GM21786 (cell line): ENCODE measurements at regions not wholly inside any gene's neighbourhood (a gene's known extent, or its start where the extent isn't known, plus 50 kb on each side); places are given as distances from the start of the nearest gene placed in this dataset.

Experiments
- ATAC-seq: cut with Tn5 transposase; IDR thresholded peaks from one replicate; pipeline ENCODE4 v1.9.1; 2021; ENCODE audit not compliant: unreplicated experiment

DNA sequence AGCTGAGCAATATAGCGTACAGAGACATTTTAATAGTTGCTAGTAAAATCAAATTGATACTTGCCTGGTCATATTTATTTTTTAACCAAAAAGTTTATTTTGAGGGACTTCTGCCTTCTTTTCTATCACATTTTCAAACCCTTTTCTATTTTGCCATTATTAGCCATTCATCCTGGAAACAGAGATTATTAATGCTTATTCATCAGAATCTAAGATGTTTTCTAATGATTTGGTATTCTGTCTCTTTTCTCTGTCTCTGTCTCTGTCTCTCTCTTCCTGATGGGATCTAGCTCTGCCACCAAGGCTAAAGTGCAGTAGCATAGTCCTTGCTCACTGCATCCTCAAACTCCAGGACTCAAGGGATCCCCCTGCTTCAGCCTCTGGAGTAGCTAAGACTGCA lies 871.3 kb upstream of the CDH8 start:
- ATAC-seq, result no peak

DNA sequence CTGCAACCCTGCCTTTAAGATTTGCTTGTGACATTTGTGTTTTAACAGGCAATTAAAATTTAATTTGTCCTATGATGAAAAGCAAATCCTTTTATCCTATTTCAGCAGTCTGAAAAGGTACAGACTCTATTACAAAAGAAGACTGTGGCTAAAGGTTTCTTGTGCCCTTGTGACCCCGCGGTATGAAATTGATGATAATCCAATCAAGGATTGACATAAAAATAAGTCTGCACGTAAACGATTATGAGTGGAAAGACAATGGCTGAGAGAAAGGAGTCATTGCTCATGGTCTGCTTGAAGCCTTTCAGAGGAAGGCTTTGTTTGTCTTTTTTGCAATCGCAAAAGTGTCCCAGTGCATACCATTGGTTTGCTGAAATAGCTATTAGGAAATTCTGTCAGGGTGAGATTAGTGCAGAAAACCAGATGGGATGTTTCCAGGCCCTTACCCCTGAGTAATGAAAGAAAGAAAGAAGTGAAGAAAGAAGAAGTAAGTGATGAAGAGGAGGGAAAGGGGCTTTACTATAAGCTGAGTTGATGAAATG lies 867.8 kb upstream of the CDH8 start:
- ATAC-seq, result no peak

DNA sequence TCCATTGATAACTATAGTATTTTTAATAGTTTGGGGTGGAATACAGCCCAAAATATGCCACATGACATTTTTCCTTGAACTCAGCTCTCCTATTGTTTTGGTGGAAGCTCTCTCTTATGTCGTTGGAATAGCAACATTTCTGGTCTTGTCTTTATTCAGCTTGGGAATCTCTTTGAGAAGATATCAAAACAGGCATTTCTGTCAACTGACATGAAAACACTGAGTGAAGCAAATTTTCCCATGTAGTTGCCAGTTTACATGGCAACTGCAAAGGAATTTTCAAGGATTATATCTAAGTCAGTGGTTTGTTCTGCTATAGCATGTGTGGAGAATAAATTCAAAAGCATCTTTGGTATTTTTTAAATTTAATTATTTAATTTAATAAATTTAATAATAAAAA lies 863.5 kb upstream of the CDH8 start:
- no peak for ATAC-seq

- no peak for ATAC-seq
Measured at GRCh38 chr16:62889097-62889496, 852.9 kb upstream of the CDH8 start.

DNA sequence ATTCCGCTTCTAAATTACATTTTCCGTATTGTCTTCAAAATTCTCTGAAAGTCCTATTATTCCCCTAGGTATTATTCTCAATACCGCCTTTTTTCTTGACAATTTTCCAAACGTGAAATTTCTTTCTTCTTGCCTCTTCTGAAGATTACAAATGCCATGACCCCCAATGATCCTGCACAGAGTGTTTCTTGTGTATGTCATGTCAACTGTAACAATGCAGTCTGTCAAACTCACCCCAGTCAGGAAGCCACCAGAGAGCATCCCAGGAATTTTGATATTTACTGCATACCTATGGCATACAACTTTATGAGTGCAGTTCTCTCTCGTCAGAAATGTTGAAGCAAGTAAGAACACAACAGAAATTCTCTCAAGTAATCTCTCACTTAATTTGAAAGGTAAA lies 847.3 kb upstream of the CDH8 start:
- ATAC-seq, result no peak

DNA sequence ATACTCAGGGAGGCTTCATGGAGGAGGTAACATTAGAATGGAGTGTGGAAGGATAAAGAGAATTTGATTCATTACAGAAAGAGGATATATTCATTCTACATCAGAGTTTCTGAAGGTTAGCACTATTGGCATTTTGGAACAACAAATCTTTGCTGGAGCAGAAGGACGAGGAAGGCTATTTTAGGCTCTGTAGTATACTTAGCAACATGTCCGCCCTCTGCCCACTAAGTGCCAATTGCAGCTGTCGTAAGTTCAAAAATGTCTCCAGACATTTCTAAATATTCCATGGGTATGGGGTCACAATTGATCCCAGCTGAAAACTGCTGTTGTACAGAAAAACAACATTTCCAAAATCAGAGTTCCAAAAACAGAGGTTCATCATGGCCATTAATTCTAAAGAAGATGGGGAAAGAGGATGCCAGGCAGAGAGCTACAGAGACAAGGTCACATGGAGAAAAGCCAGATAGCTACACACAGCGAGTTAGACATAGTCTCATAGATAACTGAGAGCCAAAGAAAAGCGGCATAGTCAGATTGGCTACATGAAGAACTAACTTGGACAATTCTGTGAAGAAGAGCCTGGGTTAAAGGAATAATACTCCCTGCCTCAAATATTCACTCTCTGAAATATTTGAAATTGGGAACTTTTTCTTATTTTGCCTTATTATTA lies 846.4 kb upstream of the CDH8 start:
- ATAC-seq, result no peak

GRCh38 chr16:62876133-62876532 lies 839.9 kb upstream of the CDH8 start:
- ATAC-seq, result no peak

GRCh38 chr16:62872339-62872738 lies 836.1 kb upstream of the CDH8 start:
- ATAC-seq, result no peak

DNA sequence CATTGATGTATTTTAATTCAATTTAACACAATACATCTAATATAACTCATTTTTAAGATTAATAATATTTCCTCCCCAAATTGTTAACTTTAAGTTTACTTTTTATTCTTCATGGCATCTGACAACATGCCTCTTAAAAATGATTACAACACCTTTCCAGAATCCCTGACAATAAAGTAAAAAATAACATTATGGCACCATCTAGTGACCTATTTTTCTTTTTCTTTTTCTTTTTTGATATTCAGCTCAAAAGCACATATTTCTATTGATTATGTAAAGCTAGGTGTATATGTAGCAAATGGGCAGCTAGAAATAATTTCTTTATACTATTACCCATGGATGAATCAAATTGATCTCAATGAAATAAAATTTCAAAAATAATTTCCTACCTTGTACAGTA lies 834.3 kb upstream of the CDH8 start:
- no peak for ATAC-seq

DNA sequence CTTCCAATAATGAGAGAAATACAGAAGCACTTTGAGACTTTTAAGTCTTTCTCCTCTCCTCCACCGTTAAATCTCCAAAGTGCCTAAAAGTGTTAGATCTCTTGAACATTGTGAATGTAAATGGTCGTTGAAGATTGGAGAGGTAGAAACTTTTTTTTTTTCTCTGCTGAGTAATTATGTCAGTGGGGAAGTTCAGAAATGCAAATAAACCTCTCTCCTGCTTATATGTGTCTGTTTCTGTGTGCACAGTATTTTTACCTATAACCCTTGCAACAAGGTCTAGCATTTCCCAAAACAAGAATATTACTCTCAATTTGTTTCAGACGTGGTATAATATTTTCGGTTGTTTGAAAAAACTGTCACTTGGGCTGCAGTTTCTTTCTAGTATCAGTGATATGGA lies 833.6 kb upstream of the CDH8 start:
- ATAC-seq, result no peak

- ATAC-seq, result no peak
Measured at GRCh38 chr16:62863139-62863538, 826.9 kb upstream of the CDH8 start.

DNA sequence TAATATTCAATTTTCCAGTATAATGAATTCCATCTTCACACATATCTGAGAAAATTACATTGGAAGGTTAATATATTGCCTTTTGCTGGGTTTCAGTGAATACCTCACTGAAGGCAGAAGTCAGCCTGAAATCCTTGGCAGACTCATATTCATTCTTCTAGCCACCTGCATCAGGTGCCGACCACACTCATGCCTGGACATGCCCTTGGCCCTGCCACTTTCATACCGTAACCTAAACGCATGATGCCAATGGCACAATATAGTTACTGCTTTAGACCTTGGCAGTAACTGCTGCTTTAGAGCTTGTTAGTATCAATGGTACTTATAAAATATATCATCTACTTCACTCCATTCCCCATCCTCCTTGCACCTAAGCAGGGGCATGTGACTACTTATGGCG lies 817.6 kb upstream of the CDH8 start:
- ATAC-seq, result no peak

DNA sequence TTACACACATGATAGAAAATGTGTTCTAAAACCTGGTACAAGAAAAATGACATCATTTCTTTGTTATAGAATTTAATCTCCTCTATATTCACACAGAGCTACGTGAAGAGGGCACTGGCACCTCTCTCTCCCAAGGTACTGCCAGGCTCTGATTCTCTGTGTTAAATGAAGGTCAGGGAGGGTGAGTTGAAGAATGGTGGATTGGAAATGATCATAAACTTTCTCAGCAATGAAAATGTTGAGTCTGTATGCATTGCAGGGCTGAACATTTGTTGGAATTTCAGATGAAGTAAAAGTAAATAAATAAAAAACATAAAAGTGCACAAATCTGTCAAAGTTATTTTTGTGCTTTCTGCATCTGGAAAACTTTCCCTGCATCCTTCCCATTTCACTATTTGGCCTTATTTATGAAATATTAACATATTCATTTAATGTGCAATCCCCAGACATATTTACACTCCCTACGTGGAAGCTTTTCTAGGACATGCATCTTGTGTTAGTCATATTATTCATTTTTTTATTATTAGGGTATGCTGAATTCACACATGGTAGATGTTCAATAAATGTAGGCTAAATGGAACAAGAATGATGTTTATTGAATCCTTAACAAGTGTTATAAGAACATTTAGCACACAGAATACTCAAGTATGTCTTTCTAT lies 810.3 kb upstream of the CDH8 start:
- no peak for ATAC-seq

- ATAC-seq, result no peak
Measured at GRCh38 chr16:62832214-62832613, 796.0 kb upstream of the CDH8 start.

DNA sequence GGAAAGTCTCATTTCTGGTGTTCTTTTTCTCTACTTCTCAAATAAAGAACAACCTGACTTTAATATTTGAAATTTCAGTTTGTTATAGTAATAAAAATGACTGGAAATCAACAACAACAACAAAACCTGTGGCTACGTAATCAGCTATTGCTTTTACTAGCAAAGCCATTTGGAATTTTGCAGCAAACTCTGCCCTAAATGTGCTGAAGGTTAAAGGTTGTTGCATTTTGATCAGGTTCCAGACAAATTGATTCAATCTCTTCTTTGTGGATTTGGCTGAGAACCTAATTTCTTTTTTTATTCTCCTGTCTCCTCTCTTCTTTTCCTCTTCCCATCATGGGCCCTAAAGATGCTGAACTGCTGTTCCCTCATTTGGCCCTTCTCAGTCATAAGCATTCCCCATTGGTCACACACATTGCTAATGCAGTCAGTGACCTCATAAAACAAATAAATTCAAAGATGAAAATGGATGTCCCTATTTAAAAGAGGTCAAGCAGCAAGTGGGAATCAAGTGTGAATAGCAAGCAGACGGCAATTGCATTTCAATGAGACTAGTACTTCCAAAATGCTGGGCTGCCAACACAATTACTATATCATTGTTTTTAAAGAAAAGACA lies 795.1 kb upstream of the CDH8 start:
- ATAC-seq, result no peak

GRCh38 chr16:62829607-62830006 lies 793.4 kb upstream of the CDH8 start:
- no peak for ATAC-seq

- no peak for ATAC-seq
Measured at GRCh38 chr16:62829084-62829483, 792.8 kb upstream of the CDH8 start.

- ATAC-seq, result no peak
Measured at GRCh38 chr16:62821824-62822223, 785.6 kb upstream of the CDH8 start.

DNA sequence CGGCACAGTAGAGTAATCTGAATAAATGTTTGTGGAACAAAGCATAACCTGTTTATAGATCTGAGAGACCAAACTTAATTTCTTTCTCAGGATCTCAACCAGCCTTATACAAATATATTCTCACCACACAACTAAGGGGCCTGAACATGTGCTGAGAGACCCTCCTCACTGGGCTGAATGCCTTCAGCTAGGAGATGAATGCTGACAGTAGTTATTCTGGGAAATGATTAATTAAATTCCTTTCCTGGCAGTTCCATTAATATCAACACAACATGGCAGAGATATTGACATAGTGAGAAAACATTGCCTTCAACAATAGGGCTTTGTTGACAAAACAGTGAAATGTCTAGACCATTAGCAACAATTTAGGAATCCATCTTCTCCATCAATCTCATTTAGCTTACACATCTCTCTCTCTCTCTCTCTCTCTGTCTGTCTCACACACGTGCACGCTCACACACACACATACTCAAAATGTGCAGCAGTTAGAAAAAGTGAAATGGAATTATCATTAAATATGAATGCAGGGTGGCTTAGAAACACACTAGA lies 780.8 kb upstream of the CDH8 start:
- no peak for ATAC-seq

DNA sequence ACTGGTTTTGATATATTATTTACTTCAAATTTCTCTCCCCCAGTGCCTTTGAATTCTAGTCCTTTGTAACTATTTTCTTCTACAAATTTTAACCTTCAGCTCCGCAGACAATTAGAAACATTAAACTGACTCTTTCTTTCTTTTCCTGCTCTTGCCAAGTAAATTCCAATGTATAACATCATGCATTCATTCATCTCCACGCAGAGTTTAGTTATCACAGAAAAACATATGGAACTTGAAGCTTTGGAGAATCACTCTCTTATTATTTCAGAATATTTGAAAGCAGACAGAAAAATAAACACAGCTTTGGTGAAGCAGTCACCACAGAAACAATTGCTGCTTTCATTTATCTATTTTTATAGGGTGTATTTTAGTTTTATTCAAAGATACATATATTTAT lies 778.7 kb upstream of the CDH8 start:
- ATAC-seq, result no peak

DNA sequence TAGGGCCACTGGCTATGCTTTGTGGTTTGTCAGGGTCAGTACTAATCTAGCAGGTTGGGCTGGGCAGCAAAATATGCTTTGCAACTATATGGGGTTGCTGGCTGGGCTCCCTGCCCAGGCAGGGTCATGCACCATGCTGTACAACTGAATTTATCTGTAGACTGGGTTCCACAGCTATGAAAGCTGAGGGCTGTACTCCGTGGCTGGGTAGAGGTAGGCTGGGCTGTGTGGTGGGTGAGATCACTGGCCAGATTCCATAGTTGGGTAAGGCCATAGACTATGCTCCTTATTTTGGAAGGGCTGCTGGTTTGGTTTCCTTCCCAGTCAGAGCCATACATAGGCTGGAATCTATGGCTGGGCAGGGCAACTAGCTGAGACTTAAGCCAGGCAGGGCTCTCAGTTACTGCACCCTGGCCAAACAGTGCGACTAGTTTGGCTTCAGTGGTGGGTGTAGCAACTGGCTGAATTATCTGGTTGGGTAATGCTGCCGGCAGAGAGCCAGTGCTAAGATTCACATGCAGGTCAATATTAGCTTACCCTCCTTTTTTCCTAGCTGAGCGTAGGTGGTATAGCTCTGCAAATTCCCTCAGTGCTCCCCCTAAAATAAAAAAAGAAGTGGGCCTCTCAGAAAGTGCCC lies 769.1 kb upstream of the CDH8 start:
- no peak for ATAC-seq

DNA sequence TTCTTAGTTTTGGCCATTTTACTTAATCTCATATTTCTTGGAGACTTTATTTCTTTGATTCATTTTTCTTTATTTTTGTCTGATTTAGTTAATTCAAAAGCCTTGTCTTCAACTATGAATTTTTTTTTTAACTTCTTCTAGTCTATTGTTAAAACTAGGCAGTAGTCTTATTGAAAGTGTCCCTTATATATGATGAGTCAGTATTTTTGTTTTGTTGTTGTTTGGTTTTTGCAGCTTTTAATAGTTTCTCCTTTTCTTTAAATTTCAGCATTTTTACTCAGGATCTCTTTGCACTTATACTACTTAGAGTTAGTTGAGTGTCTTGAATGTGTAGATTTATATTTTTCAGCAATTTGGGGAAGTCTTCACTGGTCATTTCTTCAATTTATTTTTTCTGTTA lies 758.5 kb upstream of the CDH8 start:
- no peak for ATAC-seq
